MM.1S (cell line): ENCODE measurements at regions not wholly inside any gene's neighbourhood (a gene's known extent, or its start where the extent isn't known, plus 50 kb on each side); places are given as distances from the start of the nearest gene placed in this dataset.

ENCODE experiments used
- EZH2 ChIP-seq: fragments of 300-600 bp; sonication (generic); optimal IDR thresholded peaks from 2 replicates; pipeline ENCODE3; 2017; ENCODE audit warnings: low read depth, mild to moderate bottlenecking, antibody characterized with exemption, low read length, mixed read lengths
- EZH2phosphoT487 ChIP-seq: fragments of 300-600 bp; sonication (generic); IDR thresholded peaks from 2 replicates; pipeline ENCODE4 v1.6.1; 2018; ENCODE audit warnings: antibody characterized with exemption, low read length
- TF ChIP-seq, protein P1 (sequence below): fragments of 300-600 bp; sonication (generic); IDR thresholded peaks from 2 replicates; pipeline ENCODE4 v1.5.1; 2016; ENCODE audit warnings: antibody characterized with exemption, low read length, mixed read lengths

- TF ChIP-seq, protein P1, sequence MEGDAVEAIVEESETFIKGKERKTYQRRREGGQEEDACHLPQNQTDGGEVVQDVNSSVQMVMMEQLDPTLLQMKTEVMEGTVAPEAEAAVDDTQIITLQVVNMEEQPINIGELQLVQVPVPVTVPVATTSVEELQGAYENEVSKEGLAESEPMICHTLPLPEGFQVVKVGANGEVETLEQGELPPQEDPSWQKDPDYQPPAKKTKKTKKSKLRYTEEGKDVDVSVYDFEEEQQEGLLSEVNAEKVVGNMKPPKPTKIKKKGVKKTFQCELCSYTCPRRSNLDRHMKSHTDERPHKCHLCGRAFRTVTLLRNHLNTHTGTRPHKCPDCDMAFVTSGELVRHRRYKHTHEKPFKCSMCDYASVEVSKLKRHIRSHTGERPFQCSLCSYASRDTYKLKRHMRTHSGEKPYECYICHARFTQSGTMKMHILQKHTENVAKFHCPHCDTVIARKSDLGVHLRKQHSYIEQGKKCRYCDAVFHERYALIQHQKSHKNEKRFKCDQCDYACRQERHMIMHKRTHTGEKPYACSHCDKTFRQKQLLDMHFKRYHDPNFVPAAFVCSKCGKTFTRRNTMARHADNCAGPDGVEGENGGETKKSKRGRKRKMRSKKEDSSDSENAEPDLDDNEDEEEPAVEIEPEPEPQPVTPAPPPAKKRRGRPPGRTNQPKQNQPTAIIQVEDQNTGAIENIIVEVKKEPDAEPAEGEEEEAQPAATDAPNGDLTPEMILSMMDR, result no peak
- TF ChIP-seq EZH2 (no peak), EZH2phosphoT487 (no peak)
Observed at GRCh38 chr5:22970956-22971618, 117.9 kb upstream of the CDH12 start.
